Left ventricle myocardium inferior (tissue), 1 donor: ENCODE measurements at regions not wholly inside any gene's neighbourhood (a gene's known extent, or its start where the extent isn't known, plus 50 kb on each side); places are given as distances from the start of the nearest gene placed in this dataset.
"Not testable (repeated sequence)": the region's sequence is repeated elsewhere in the genome, so short reads cannot be mapped to it uniquely, and the experiment has no call there.

Experiments used
- DNase-seq: peaks from one replicate; pipeline ENCODE4 v3.0.0-alpha.2; 2020
- H3K27ac ChIP-seq: fragments of 200-600 bp; replicated peaks from 2 replicates; pipeline ENCODE4 v1.8.0; 2021
- H3K27me3 ChIP-seq: fragments of 200-600 bp; 2 replicates; pipeline ENCODE4 v1.8.0; 2021; ENCODE audit warnings: low read depth
- H3K36me3 ChIP-seq: fragments of 200-600 bp; 2 replicates; pipeline ENCODE4 v1.8.0; 2021
- H3K4me1 ChIP-seq: fragments of 200-600 bp; 2 replicates; pipeline ENCODE4 v1.8.0; 2021
- H3K4me3 ChIP-seq: fragments of 200-600 bp; 2 replicates; pipeline ENCODE4 v1.8.0; 2021; ENCODE audit warnings: mild to moderate bottlenecking, moderate library complexity
- H3K9me3 ChIP-seq: fragments of 200-600 bp; replicated peaks from 2 replicates; pipeline ENCODE4 v1.8.0; 2021
- intact Hi-C: fragments of 100-400 bp; cut with micrococcal nuclease; formaldehyde crosslinking; loops from one replicate; pipeline ENCODE4 v1.11.0; 2022
- donor health status: DM: no; HTN: yes; CAD: no; lungs with severe emphysema.

DNA sequence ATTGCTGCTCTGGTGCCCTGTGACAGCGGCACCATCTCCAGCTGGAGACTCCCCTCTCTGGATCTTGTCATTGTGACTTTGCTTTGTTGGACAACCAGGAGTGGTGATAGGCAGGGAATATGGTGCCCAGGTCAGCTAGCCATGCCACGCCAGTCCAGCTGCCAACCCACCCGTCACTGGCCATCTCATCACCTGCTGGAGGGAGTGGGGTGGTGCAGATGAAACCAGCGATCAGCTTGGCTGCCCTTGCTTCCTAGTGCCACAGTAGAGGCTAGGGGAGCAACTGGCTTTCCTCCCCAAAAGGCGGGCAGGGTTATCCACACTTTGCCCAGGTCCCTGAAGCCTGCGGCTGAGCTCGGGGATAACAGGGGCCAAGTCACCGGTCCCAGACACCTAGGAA, 129.6 kb downstream of the POTEM start:
- H3K4me3 ChIP-seq, H3K36me3 ChIP-seq, H3K27ac ChIP-seq, DNase-seq, H3K4me1 ChIP-seq, intact Hi-C loops: not testable (repeated sequence)
- Histone ChIP-seq H3K27me3 (peaks cover 21% of the 10 kb centered on the region), H3K9me3 (peaks cover 27% of the 10 kb centered on the region)

DNA sequence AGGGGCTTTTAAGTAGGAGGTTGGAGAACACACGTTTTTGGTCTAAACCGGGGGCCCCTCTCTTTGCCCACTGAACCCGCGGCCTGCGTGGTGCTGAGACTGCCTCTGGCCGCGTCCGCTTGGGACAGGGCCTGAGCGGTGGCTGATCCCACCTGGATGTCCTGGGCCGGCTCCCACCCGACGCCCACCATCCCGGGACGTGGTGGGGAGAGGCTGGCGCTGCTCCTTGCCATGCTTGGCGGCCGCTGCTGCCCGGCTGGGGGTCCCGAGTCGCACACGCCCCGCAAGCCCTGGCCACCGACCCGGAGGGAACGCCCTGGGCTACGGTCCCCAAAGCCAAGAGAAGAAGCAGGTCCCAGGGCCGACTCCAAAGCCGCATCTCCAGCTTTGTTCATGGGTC, 130.1 kb downstream of the POTEM start:
- not testable (repeated sequence) for H3K4me3 ChIP-seq
- DNase-seq, result peak; percentile 16

DNA sequence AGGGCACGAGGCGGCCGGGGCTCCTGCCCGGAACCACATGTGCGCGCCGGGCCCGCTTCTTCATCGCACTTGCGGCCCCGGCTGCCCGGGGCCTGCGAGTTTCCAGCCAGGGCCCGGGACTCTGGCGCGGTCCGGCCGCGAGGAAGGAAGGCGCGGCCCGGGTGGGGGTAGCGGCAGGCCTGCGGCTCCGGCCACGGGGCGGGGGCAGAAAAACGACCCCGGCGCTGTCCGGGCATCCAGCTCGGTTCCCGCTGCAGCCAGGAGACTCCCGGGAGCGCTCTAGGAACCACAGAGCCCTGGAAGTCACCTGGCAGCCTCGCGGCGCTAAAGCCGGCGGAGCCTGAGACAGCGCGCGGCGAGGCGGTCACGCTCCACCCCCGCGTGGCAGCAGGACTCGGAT, 130.5 kb downstream of the POTEM start:
- DNase-seq, H3K27ac ChIP-seq: not testable (repeated sequence)

More for the DNA sequence above, 130.1 kb downstream of the POTEM start:
- H3K36me3 ChIP-seq, H3K4me1 ChIP-seq, H3K27ac ChIP-seq, intact Hi-C loops: not testable (repeated sequence)
- Histone ChIP-seq H3K9me3 (peaks cover 27% of the 10 kb centered on the region), H3K27me3 (peaks cover 21% of the 10 kb centered on the region)

DNA sequence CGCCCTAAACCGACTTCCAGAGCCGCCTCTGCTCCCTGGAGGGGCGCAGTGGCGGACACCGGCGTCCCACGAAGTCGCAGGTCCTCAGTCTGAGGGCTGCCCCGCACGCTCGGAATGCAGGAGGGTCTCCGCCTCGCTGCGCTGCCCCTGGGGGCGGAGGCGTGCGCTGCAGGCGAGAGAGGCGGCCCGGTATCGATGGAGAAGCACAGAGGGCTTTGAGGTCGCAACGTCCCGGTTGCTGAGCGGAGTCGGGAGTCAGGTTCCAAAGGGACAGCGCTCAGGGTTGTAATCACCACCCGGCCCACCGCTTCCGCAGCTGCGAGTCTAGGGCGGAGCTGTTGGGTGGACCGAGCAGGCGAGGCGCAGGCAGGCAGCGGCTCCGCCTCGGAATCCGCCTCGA, 131.0 kb downstream of the POTEM start:
- H3K4me1 ChIP-seq, H3K4me3 ChIP-seq, H3K27ac ChIP-seq, intact Hi-C loops, DNase-seq, H3K36me3 ChIP-seq: not testable (repeated sequence)
- peaks cover 27% of the 10 kb centered on the region for H3K9me3 ChIP-seq
- H3K27me3 ChIP-seq, result peaks cover 21% of the 10 kb centered on the region

More for the DNA sequence above, 130.5 kb downstream of the POTEM start:
- H3K4me1 ChIP-seq, H3K36me3 ChIP-seq, H3K4me3 ChIP-seq, intact Hi-C loops: not testable (repeated sequence)
- H3K27me3 ChIP-seq, result peaks cover 21% of the 10 kb centered on the region
- peaks cover 27% of the 10 kb centered on the region for H3K9me3 ChIP-seq

DNA sequence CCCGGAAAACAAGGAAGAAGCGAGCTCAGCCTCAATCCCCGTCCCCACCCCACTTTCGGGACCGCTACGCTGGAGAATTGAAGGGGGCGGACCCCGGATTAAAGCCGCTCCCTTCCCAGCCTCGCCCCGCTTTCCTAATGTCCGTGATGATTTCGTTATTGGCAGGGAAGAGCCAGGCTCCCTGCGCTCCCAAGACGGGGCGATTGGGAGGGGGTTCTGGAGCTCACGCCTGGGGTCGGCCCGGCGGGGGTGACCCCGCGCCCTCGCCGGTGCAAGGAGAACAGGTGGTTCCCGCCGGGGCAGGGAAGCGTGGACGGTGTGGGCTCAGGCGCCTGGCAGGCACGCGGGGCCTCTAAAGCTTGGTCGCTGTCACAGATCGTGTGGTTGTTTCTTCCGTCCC, 131.5 kb downstream of the POTEM start:
- H3K27ac ChIP-seq, H3K4me3 ChIP-seq, DNase-seq, H3K36me3 ChIP-seq, H3K4me1 ChIP-seq, intact Hi-C loops: not testable (repeated sequence)
- Histone ChIP-seq H3K27me3 (peaks cover 21% of the 10 kb centered on the region), H3K9me3 (peaks cover 27% of the 10 kb centered on the region)

DNA sequence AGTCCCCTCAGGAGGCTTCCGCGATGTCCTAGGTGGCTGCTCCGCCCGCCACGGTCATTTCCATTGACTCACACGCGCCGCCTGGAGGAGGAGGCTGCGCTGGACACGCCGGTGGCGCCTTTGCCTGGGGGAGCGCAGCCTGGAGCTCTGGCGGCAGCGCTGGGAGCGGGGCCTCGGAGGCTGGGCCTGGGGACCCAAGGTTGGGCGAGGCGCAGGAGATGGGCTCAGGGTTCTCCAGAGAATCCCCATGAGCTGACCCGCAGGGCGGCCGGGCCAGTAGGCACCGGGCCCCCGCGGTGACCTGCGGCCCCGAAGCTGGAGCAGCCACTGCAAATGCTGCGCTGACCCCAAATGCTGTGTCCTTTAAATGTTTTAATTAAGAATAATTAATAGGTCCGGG, 132.1 kb downstream of the POTEM start:
- H3K4me1 ChIP-seq, intact Hi-C loops, H3K36me3 ChIP-seq, H3K27ac ChIP-seq, H3K4me3 ChIP-seq, DNase-seq: not testable (repeated sequence)
- Histone ChIP-seq H3K9me3 (peaks cover 27% of the 10 kb centered on the region), H3K27me3 (peaks cover 21% of the 10 kb centered on the region)

DNA sequence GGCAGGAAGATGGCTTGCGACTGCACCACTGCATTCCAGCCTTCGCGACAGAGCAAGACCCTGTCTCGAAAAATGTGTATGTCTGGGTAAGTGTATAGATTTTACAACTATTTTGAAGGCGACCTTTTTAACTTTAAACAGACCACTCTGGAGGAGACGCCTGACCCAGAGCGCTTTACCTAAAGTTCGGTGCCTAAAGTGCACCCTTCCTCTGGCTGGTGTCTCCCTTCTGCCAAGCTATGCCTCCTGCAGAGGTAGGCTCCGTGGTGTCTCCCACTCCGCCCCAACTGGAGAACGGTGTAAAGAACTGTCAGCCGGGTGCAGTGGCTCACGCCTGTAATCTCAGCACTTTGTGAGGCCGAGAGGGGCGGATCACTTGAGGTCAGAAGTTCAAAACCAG, 132.7 kb downstream of the POTEM start:
- H3K4me1 ChIP-seq, H3K27ac ChIP-seq, H3K4me3 ChIP-seq, H3K36me3 ChIP-seq, intact Hi-C loops, DNase-seq: not testable (repeated sequence)
- Histone ChIP-seq H3K27me3 (peaks cover 21% of the 10 kb centered on the region), H3K9me3 (peaks cover 27% of the 10 kb centered on the region)

DNA sequence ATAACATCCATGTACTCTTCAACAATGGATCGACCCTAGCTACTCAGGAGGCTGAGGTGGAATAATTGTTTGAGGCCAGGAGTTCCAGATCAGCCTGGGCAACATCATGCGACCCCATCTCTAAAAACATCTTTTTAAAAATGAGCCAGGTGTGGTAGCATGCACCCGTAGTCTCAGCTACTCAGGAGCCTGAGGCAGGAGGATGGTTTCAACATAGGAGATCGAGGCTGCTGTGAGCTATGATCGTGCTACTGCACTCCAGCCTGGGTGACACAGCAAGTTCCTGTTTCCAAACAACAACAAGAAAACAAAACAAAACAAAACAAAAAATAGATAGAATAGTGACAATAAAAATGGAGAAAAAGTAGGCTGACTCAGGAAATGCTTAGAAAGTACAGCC, 138.3 kb downstream of the POTEM start:
- H3K36me3 ChIP-seq, H3K9me3 ChIP-seq, H3K27ac ChIP-seq, DNase-seq, H3K4me3 ChIP-seq, intact Hi-C loops, H3K27me3 ChIP-seq, H3K4me1 ChIP-seq: not testable (repeated sequence)

DNA sequence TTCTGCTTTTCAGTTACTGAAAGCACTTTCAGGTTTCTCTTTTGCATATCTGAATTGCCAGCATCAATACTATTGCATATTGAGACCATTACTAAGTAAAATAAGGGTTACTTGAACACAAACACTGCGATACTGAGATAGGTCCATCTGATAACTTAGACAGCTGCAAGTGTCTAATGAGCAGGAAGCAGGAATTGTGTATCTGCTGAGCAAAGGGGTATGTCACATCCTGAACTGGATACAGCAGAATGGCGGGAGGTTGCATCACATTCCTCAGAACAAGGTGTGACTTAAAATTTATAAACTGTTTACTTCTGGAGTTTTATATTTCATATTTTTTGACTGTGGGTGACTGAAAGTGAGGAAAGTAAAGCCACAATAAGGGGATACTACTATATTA, 142.7 kb downstream of the POTEM start:
- H3K27me3 ChIP-seq, H3K9me3 ChIP-seq, H3K27ac ChIP-seq, DNase-seq, H3K4me3 ChIP-seq, H3K36me3 ChIP-seq, H3K4me1 ChIP-seq, intact Hi-C loops: not testable (repeated sequence)

DNA sequence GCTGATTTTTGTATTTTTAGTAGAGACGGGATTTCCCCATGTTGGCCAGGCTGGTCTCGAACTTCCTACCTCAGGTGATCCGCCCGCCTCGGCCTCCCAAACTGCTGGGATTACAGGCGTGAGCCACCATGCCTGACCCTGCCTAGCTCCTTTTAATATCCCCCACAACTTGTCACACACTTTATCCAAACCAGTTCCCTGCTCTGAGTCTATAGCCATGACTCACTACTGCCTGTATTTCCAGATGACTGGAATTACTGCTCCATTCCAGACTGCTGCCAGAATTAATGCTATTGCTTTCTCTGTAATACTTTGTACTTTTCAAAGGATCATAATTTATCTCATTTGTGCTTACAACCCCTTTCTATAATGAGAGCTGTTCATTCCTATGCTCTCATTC, 153.1 kb downstream of the POTEM start:
- intact Hi-C loops, H3K4me1 ChIP-seq, H3K27me3 ChIP-seq, H3K9me3 ChIP-seq, DNase-seq, H3K36me3 ChIP-seq, H3K27ac ChIP-seq, H3K4me3 ChIP-seq: not testable (repeated sequence)

DNA sequence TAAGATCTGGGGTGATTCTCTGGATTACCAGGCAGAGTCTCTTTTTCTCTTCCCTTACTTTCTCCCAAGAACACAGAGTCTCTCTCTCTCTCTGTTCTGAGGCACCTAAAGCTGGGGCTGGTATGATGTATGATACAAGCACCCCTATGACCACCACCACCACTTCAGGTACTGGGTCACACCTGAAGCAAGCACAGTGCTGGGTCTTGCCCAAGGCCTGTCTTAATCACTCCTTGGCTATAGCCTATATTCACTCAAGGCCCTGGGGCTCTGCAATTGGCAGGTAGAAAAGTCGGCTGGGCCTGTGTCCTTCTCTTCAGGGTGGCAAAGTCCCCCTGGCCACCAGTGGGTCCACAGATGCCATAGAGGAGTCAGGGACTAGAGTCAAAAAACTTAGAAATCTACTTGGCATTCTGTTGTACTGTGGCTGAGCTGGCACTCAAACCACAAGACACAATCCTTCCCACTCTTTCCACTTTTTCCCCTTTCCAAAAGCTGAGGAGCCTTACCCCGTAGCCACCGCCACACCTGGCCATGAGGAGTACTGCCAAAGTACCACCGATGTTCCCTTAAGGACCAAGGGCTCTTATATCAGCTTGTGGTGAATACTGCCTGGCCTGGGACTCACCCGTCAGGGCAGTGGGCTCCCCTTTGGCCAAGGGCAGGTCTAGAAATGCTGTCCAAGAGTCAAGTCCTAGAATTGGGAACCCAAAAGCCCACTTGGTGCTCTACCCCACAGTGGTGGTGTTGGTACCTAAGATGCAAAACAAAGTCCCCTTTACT, 159.2 kb downstream of the POTEM start:
- intact Hi-C loops, DNase-seq, H3K9me3 ChIP-seq: not testable (repeated sequence)

DNA sequence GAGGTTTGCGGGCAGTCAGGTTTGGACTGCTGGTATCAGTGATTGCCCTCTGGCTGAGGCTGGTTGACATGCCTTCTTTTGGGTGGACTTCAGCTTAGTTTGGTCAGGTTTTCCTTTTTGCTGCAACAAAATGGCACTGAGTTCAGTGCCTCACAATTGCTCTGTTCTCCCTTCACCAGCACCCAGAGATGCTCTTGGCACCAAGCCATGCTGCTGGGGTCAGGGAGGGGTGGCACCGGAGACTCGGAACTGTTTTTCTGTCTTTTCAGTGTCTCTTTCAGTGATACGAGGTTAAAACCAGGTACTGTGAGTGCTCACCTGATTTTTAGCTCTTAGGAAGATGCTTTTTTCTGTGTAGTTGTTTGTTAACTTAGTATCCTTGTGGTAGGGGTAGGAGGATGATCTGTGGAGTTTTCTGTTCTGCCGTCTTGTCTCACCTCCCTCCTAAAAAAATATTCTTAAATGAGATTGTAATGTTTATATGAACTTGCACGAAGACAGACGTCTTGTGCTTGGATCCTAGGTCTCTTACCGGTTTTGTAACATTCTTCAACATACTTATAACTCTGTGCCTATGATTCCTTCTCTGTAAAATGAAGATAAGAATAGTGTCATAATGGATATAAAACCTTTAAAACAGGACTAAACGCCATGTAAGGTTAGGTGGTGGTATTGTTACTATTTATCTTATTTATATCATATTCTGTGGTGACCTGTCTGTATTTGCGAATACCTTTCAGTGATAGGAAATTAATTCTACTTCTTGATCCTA, 160.6 kb downstream of the POTEM start:
- H3K4me1 ChIP-seq, H3K27ac ChIP-seq, H3K36me3 ChIP-seq, intact Hi-C loops, H3K9me3 ChIP-seq, H3K4me3 ChIP-seq, DNase-seq, H3K27me3 ChIP-seq: not testable (repeated sequence)

More for the DNA sequence above, 159.2 kb downstream of the POTEM start:
- not testable (repeated sequence) for H3K4me1 ChIP-seq, H3K27me3 ChIP-seq, H3K4me3 ChIP-seq, H3K36me3 ChIP-seq, H3K27ac ChIP-seq

DNA sequence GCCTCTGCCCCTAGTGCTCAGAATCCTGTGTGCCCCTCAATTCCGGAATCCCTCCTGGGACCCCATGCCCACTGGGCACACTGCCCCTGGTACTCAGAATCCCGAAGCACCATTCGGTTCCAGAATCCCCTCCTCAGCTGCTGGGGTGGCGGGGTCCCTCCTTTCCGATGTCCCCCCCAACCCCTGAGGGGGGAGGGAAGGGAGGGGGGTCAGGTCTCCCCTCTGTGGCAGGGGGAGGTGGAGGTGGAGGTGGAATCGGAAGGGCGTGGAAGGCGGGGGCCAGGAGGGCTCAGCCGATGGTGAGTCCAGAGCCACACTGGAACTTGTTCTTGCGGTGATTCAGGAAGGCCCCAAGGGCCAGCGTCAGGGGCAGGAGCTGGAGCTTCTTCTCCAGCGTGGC, 164.3 kb downstream of the POTEM start:
- H3K36me3 ChIP-seq, intact Hi-C loops, H3K4me3 ChIP-seq, DNase-seq, H3K9me3 ChIP-seq, H3K27me3 ChIP-seq, H3K4me1 ChIP-seq, H3K27ac ChIP-seq: not testable (repeated sequence)
